ENCODE measurements at regions not wholly inside any gene's neighbourhood (a gene's known extent, or its start where the extent isn't known, plus 50 kb on each side); places are given as distances from the start of the nearest gene placed in this dataset.

DNA sequence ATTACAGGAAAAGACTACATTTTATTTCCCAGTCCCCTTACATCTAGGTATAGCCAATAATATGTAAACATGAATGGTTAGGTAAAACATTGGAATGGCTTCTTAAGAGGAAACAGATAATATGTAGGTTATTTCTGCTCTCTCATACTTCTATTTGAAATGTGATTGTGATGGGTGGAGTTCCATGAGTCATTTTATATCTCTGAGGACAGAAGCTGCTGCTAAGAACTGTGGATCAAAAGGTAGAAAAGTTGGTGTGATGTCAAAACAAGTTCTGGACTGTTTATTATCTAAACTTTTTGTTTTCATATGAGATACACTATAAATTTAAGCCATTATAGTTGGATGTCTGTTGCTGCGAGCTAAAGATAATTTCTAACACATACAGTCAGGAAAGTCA is 799.4 kb upstream of the TENM4 start:
- no peak for DNase-seq (ENCODE audit: low spot score)

DNA sequence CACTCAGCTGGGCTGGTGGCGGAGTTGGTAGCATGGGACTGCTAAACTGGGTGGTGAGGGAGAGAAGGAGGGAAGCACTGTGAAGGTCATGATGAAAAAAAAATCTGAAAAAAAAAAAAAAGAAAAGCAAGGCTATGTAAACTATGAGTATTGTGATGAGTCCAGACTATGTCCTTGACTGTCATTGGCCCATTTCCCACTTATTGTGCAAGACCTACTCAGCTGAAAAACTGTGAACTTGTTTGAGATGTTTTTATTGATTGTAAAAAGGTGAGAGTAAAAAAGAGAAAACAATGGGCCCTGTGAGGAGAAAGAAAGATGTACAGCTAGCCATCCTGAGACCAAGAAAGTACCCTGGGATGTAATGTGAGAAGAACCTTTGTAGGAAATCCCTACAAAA is 798.4 kb upstream of the TENM4 start:
- DNase-seq (ENCODE audit: low spot score) = no peak

DNA sequence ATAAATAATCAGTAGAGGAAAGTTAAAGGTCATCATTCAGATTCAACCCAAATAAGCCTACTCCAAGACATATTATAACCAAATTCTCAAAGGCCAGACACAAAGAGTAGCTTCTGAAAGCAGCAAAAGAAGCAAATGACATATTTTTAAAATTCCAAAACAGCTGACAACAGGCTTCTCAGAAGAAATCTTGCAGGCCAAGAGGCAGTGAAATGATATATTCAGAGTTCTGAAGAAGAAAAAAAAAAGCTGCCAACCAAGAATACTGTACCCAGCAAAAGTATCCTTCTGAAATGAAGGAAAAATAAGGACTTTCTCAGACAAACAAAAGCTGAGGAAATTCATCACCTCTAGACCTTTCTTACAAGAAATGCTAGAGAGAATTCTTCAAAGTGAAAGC is 787.1 kb upstream of the TENM4 start:
- DNase-seq (ENCODE audit: low spot score) = no peak

DNA sequence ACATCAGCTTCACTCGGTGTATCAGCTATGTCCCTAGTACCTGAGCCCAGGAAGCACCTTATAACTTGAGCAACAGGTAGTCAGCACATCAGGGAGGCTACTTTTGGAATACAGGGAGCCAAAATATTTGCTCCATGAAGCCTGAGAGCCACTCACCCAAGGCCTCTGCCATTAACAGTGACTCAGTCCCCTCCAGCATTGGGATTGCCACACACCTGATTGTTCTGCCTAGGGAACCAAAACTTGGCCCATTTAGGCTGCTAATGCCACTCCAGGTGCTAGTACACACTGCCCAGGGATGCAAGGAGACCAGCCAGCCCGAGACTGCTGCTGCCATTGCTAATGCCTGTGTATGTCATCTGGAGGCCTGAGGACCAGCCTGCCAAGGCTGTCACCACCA is 773.6 kb upstream of the TENM4 start:
- no peak for DNase-seq (ENCODE audit: low spot score)

DNA sequence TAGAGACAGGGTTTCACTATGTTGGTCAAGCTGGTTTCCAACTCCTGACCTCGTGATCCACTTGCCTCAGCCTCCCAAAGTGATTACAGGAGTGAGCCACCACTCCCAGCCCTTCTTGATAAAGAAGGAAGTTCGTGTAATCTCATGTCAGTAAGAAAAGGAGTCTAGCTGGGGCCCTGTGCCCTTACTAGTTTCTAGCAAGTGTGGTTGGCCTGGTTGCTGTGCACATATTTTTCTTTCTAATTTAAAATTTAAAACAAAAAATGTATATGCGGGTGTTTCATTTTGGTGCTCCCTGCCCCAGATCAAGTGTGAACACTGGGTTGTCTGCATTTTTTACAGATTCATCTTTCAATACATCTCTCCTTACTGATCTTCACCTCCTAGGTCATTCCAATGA is 770.8 kb upstream of the TENM4 start:
- DNase-seq (ENCODE audit: low spot score) = no peak

DNA sequence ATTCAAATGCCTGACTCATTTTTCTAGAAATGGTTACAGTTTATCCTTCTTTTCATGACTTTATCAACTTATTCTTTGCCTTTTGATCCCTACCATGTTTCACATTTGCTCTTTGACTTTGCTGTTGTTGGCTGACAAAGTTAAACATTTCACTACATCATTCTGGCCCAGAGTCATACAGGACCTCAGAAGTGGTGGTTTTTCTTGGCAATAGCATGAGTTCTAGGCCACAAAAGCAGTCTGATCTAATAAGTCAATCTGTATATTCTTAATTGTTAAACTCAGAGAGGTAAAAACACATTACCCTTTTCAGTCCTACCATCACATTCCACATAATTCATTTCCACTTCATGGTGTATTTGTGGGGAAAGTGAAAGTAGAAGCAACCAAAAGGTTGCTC is 763.2 kb upstream of the TENM4 start:
- DNase-seq (ENCODE audit: low spot score) = no peak

DNA sequence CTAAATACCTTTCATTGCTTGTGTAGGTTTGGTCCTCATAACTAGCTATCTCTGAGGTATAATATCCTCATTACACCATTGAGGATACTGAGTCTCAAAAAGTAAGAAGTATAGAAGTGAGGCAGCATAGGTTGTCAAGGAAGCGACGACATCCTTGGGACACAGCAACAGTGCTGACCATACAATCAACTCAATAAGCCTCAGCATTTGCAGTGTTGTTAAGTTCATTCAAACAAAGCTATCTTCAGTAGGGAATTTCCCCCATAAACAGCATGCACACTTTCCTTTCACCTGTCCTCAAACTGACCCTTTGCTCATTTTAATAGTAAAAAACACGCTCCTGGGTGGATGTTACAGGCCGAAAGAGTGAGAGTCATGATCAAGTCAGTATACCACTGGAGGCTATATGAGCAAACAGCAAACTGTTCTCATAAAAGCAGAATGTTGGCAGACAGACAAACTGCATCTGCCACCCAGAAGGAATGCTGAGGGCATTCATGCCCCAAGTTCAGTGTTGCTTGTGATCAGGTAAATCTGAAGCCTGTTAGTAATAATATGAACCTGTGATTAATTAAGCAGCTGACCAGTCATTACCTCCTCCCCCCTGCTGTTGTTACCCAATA is 756.2 kb upstream of the TENM4 start:
- DNase-seq (ENCODE audit: low spot score) = no peak

DNA sequence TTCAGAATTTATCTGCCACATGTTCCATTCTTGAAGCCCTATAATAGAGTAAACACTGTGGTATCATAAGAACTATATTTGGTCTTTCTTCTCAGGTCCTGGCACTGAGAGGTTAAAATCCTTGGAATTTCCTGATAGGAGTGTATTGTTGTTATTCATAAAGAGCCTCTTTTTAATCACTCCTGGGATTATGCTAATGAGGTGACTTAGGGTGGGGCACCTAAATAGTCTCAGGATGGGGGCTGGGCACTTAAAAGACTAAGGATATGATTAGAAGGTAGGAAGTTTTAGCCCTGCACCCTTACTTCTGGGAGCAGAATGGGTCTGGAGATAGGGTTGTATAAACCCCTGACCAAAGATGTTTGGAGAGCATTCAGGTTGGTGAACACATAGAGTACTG is 755.2 kb upstream of the TENM4 start:
- no peak for DNase-seq (ENCODE audit: low spot score)

DNA sequence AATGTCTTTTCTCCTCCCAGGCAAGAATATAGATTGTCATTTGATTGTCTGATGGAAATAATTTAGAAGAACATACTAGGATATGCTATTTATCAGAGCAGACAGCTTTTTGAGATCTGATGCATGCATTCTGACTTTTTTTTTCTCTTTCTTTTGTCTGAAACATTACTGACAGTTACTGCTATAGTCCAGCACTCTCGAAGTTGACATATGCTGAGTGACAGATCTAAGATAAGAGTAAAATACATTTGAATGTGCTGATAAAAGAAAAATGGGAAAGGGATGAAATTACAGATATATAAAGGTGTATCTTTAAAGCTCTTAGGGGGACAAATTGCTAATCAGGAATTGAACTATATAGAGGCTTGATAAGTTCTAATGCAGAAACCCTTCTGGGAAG is 753.8 kb upstream of the TENM4 start:
- no peak for DNase-seq (ENCODE audit: low spot score)

DNA sequence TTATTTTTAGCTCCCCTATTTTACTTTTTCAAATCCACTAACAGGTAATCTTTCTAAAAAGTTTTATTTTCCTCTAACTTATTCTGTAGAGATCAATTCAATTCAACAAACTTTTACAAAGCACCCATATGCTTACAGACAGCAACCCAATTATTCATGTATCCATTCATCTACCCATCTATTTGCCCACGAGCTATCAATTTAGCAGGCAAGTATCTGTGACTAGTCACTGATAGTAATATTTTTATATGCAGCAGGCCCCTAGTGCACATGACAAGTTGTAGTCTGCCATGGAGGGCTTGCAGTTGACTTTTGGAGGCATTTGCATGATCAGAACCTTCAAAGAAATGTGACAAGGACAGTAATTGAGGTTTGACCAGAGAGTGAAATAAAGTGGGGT is 753.2 kb upstream of the TENM4 start:
- DNase-seq (ENCODE audit: low spot score) = no peak

DNA sequence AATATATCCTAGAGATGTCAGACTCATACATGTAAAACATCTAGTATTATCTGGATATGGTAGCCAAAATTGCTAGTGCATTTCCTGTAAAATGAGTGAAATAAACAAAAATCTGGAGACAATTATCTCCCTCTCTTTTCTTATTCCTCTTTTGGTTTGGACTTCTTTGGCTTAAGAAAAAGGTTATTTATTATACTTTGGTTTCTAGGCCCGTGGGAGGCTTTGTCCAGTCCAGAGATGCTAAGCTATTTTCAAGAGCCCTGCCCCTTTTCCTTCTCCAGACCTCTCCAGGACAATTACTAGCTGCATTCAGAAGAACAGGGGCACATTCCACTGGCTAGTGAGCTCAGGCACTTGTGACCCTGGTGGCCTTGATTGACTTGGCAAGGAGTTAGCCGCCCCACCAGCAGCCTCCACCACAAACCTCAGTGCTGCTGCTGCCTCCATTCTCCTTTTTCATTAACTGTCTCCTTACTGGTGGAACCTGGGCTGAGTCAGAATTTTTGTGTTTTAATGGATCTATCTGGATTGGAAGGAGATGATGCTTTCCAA is 747.3 kb upstream of the TENM4 start:
- no peak for DNase-seq (ENCODE audit: low spot score)

DNA sequence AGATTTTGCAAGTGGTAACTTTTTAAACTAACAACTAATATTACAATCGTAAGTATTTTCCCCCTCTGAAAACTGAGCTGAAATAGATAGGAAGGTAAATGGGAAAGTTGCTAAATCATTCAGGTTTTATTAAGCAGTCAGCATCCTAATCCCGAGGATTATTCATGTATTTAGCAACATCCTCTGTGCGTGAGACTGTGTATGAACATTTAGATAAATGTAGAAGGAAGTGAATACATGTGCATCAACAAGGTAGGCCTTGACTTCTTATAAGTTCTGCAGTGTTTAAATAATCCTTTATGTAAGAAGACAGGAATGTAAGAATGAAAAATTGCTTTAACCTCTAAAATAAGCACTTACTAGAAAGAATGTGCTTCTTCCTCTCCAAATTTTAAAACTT is 745.9 kb upstream of the TENM4 start:
- no peak for DNase-seq (ENCODE audit: low spot score)

DNA sequence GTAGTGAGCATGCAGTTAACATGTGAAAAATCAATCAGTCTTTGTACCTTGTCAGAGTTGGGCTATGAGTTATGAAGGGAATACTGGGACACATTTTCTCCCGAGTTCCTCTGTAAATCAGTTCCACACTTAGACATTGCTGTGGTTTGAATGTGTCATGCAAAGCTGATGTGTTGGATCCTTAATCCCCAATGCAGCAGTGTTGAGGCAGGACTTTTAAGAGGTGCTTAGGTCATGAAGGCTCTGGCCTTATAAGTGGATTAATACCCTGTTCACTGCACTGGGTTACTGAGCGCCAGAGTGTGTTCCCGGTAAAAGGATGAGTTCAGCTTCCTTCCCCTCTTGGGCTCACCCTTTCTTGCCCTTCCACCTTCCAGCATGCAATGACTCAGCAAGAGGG is 742.1 kb upstream of the TENM4 start:
- no peak for DNase-seq (ENCODE audit: low spot score)

DNA sequence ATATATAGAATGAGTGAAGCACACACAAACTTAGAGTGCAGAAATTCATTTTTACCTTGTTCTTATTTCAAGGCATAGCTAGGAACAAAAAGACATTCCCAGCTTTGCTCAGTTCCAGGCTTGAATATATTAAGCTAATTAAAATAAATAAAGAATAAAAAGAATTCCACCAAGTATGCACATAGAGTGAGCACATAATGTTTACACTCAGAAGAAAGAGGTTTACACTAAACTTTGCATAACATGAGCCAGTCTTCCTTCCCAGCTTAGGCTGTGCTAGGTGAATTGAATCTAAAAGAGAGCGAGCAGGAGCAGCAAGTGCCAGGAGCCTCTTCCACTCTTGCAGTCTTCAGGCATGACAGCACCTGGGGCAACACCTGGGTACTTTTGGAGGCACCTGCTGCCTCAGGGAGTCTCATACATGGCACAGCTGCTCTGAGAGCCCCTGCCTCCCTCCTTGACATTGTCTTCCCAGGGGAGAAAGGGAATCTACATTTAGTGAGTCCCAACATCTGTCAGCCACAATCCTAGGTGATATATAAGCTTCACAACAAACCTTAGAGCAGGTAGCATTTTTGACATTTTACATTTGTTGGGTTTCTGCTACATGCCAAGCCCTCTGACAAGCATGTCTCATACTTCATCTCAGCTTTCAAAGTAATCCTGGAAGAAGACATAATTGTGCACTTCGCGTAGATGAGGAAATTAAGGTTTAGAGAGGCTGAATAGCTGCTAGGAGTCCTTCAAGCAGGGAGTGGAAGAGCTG is 732.7 kb upstream of the TENM4 start:
- no peak for DNase-seq (ENCODE audit: low spot score)

DNA sequence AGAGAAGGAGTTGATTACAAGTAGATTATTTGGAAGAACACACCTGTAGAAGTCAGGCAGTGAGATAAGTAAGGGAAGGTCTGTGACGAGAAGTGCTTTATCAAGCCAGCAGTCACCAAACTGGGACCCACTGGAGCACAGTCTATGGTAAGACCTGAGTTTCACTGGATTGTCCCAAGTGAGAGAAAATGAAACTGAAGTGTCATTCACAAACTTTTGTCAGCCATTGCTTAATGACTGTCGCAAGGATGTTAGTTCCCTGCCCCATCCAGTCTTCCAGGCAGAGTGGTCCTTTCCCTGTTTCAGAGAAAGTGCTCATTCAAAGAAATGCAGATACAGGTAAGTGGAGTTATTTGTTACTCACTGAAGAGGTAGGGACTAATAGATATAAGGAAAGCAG is 728.0 kb upstream of the TENM4 start:
- no peak for DNase-seq (ENCODE audit: low spot score)

DNA sequence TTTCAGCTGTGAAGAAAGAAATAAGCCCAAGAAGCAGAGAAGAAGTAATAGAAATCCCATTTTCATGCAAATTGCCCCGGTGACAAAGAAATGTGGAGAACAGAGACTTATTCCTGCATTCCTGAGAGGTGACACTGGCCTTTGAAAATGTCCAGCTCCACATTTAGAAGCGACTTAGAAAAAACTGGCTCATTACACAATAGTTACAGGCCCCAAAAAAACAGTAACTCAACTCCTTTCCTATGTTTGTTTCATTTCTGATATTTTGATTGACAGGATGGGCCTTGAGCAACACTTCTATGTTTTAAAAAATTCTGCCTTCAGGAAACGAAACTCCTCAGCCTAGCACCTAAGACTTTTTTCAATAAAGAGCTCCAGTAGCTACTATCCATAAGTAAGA is 726.9 kb upstream of the TENM4 start:
- no peak for DNase-seq (ENCODE audit: low spot score)

DNA sequence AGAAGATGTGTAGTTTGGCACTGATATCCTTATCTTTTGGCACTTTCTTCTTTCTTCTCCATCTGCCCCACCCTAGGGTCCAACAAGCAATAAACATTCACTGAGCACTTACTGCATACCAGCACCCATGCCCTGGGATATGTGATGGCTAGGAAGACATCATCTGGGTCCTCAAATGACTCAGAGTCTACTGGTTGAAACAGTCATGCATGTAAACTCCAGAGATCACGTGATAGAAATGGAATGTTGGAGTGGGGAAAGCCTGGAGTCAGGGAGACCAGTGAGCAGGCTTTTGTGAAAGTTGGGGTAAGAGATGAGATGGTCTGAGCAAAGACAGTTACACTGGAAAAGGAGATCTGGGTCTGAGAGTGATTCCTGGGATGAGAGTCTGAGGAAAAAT is 724.9 kb upstream of the TENM4 start:
- DNase-seq (ENCODE audit: low spot score) = no peak

DNA sequence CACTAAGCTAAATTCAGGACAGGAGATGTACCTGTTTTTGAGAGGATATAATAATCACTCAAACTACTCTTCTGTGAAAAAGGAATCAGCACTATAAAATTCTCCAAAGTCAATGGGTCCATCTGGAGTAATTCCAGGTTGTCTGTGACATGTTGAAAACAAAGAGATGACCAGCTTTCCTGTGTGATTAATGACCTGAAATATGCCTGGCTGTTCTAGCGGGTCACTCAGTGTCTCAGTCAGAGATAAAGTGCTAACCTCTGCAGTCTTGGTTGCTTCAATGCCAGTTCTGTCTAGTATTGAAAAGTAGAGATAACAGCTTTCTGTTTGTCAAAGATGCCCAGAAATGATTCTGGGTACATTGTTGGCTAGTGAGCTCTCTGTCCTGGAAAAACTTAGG is 722.6 kb upstream of the TENM4 start:
- no peak for DNase-seq (ENCODE audit: low spot score)

DNA sequence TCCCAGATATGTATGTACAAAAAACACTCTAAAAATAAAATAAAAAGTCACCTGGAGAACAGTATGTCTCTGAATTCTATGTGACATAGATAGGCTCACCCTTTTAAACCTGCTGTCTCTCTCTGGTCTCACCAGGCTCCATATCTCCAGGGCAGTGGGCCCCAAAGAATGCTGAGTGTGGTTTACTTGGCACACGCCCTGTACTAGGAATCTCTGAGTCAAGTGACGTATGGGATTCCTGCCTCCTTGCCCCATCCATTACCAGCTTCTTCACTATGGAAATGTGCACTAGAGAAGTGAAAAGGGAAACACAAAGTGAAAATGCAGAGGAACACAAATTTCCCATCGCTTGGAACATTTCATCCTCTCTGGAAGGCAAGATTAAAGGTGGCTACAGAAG is 722.2 kb upstream of the TENM4 start:
- no peak for DNase-seq (ENCODE audit: low spot score)

DNA sequence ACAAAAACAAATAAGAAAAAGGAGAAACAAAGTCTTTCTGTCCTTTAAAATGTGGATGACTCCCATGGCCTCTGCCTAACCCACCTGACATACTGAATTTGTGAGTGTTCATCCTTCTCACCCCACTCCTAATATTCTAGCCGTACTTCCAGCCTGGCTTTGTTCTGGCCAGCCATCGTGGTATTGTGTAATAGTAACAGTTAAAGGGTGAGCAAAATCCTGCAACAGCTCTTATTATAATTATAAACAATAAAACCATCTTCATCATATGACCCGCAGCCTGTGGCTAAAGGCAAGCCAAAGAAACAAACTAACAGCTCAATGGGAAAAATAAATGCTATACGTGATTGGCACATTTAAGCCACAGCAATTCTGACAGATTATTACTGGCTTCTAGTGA is 721.6 kb upstream of the TENM4 start:
- no peak for DNase-seq (ENCODE audit: low spot score)

DNA sequence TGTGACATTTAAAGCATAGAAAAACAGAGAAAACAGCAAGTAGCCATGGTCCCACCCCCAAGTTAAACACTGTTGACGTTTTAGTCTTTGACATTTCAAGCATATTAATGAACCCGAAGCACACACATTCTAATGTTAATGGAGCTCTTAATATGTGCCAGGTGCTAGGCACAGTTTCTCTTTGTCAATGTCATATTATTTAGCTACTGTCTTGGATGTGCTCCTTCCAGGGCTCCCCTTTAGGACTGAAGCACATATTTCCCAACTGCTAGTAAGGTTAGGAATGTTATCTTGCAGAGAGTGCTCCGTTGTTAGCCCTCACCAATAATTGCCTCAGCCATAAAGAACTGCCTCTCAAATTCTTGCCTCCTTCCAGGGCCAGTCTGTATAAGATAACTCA is 716.6 kb upstream of the TENM4 start:
- no peak for DNase-seq (ENCODE audit: low spot score)

DNA sequence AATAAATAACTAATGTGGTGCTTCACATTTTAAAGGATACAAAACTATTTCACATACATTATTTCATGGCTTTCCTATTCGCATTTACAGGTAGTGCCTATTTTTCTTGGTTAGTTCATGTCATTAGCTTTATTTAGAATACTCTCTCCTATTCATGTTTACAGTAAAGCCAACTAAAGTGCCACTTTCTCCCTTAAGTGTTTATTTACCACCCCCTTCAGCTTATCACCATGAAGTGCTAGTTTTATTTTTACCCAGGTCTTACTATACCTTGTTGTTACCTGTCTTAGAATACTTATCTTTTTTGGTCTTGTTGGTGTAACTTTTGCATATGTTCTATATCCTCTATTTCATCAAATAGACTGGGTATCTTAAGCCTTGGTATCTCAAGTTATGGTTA is 715.2 kb upstream of the TENM4 start:
- DNase-seq (ENCODE audit: low spot score) = no peak

DNA sequence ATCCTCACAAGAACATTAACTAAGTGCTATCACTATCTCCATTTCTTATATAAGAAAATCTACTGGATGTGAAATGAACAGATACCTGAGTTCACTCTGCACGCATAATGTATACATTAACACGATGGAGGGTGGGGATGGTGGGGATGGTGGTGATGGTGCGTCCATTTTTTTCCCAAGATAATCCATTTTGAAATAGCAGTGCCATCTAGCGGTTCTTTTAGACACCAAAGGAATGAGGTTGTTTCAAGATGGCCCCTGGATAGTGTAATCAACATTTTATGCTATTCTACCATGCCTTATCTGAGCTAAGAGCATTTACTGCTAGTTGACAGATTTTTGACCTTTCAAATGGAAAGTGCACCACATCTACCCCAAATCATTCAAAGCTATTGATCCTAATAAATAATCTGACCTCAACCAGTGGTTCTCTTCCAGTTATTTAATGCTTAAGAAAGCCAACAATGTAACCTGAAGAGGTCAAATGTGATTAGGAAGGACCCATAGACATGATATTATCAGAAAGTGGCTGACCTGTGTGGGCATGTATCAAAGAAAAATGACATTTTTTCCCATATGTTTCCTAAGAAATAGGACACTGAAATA is 714.7 kb upstream of the TENM4 start:
- no peak for DNase-seq (ENCODE audit: low spot score)

DNA sequence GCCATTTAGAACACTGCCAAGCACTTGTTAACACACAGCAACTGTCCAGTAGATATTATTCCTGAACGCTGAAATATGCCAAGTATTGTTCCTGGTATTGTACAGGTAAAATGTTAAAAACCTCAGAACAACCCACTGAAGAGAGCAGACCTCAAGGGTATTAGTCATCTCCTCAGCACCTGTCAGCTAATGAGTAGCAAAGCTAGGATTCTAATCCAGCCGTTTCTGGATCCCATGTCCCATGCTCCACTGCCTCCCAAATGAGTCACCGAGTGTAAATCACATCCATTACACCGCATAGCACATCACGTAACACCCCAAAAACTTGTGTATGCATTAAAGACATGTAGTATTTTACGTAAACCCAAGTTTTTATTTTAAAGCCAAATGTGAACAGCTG is 705.4 kb upstream of the TENM4 start:
- no peak for DNase-seq (ENCODE audit: low spot score)

Measured in putamen (tissue), 1 donor.